Activated T-cell treated with anti-CD3 and anti-CD28 coated beads, Interleukin-2, amount 50 U/mL, for 1 hour (primary cell): ENCODE measurements at regions not wholly inside any gene's neighbourhood (a gene's known extent, or its start where the extent isn't known, plus 50 kb on each side); places are given as distances from the start of the nearest gene placed in this dataset.

Source experiments
- DNase-seq: peaks from one replicate; pipeline ENCODE4 v3.0.0-alpha.2; 2020

- no peak for DNase-seq
Measured at GRCh38 chr12:32047357-32048212, 59.1 kb upstream of the BICD1 start.

GRCh38 chr12:32048791-32049190 lies 57.9 kb upstream of the BICD1 start:
- no peak for DNase-seq

- no peak for DNase-seq
Measured at GRCh38 chr12:32049956-32050355, 56.7 kb upstream of the BICD1 start.

- DNase-seq, result no peak
Measured at GRCh38 chr12:32051511-32052211, 55.0 kb upstream of the BICD1 start.

- DNase-seq, result no peak
Measured at GRCh38 chr12:32052212-32052713, 54.4 kb upstream of the BICD1 start.

GRCh38 chr12:32053881-32054624 lies 52.6 kb upstream of the BICD1 start:
- DNase-seq, result no peak
